Body of pancreas (tissue), 4 donors: ENCODE measurements at regions not wholly inside any gene's neighbourhood (a gene's known extent, or its start where the extent isn't known, plus 50 kb on each side); places are given as distances from the start of the nearest gene placed in this dataset.

Source experiments
- CTCF ChIP-seq, 7 experiments: fragments of 450-650 bp in 4 of 7; fragments of 200-600 bp in 3 of 7; sonication (generic) in 3 of 7; IDR thresholded peaks; one replicate each; pipeline ENCODE4 v1.5.1; 2016 to 2019; ENCODE audit warnings: antibody characterized with exemption in 7 of 7
- POLR2A ChIP-seq, 3 donors: fragments of 450-650 bp; IDR thresholded peaks; one replicate each; pipeline ENCODE4 v1.6.1; 2016; ENCODE audit warnings: antibody characterized with exemption in 3 of 3, mild to moderate bottlenecking in 2 of 3

DNA sequence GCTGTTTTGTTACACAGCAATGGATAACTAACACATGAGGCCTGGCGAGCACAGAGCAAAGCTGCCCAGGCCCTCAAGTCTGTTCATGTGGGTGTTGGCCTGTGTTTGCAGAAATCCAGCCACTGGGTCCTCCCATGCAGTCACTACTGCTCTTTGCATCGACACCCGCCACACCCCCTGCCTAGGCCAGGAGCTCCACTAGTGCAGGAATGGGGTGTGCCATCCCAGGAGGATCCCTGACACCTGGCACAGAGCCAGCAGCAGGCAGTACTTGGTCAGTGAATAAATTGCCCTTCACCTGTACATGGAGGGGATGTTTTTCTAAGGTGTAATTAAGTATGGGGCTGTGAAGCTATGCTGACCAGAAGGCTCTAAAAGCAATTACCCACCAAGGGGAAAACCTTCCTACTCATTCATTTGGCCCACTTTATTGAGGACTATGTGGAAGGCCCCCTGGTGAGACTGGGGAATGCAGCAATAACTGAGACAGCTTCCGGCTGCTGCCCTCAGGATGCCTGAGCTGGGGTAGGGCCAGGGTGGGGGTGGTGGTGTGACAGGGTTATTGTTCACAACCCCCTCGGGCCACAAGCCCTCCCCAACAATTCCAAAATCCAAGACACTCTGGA, 160.8 kb downstream of the CRYBB2 start:
- no peak for TF ChIP-seq CTCF (IDR thresholded peaks at IDR 0.05)
- TF ChIP-seq POLR2A (IDR thresholded peaks at IDR 0.05), result no peak
